ENCODE measurements at regions not wholly inside any gene's neighbourhood (a gene's known extent, or its start where the extent isn't known, plus 50 kb on each side); places are given as distances from the start of the nearest gene placed in this dataset.

DNA sequence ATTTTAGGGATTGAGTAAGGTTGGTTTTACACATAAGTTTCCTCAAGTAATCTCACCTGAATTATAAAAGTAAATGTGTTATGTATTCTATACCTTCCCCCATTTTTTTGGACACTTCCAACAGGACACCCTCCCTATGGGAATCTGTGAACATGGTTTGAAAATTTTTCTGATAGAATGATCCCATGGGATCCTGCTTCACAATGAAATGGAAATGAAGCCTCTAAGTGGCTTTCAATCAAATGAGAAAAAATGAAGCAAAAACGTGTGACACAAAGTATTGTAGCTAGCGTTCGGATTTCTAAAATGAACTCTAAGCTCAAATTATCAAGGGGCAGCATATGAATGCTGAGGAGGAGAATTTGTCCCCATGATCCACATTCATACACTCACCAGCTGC, 1006.8 kb downstream of the ADGRL2 start:
- TF ChIP-seq POLR2A (IDR thresholded peaks at IDR 0.05): no peak
- TF ChIP-seq, protein P1, sequence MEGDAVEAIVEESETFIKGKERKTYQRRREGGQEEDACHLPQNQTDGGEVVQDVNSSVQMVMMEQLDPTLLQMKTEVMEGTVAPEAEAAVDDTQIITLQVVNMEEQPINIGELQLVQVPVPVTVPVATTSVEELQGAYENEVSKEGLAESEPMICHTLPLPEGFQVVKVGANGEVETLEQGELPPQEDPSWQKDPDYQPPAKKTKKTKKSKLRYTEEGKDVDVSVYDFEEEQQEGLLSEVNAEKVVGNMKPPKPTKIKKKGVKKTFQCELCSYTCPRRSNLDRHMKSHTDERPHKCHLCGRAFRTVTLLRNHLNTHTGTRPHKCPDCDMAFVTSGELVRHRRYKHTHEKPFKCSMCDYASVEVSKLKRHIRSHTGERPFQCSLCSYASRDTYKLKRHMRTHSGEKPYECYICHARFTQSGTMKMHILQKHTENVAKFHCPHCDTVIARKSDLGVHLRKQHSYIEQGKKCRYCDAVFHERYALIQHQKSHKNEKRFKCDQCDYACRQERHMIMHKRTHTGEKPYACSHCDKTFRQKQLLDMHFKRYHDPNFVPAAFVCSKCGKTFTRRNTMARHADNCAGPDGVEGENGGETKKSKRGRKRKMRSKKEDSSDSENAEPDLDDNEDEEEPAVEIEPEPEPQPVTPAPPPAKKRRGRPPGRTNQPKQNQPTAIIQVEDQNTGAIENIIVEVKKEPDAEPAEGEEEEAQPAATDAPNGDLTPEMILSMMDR (IDR thresholded peaks at IDR 0.05): no peak

All from right lobe of liver (tissue), 4 donors.